GM21381 (cell line): ENCODE measurements at regions not wholly inside any gene's neighbourhood (a gene's known extent, or its start where the extent isn't known, plus 50 kb on each side); places are given as distances from the start of the nearest gene placed in this dataset.

Source experiments
- ATAC-seq: cut with Tn5 transposase; IDR thresholded peaks from one replicate; pipeline ENCODE4 v1.9.1; 2021; ENCODE audit warnings: mild to moderate bottlenecking, moderate library complexity; ENCODE audit not compliant: unreplicated experiment

DNA sequence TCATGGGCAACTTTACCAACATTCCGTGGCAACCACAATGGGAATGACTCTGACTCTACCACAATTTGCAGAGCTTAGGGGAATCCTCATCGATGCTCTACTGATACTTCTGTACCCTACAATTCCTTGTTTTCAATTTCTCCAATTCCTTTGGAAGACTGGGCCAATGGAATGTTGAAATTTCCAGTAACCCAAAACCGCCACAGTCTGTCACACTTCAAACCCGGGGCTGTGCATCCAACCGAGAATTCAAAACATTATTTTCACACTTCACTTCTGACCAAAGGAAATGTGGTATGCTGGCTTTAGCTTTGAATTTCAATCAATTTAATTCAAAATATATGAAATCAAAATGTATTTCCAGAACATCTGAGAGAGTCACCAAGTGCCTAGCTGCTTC, 951.4 kb downstream of the VRK1 start:
- no peak for ATAC-seq

- ATAC-seq, result no peak
These were observed 960.3 kb downstream of the VRK1 start for GRCh38 chr14:97757491-97757890.

DNA sequence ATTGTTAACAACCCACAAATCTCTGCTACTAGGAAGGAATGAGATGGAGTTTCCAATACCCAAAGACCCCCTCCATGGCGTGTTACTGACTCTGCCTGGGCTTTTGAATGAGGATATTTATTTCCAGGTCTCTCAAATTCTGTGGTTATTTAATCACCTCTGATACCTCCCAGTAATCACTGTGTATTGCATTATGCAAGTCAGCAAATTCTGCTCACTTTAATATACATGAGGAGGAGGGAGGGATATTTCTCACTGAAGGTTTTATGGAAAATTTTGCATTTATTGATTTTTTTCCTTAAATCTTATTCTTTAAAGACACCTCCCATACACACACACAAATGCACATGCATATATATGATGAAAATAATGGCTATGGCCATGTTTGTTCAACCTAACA, 962.9 kb downstream of the VRK1 start:
- ATAC-seq, result no peak

GRCh38 chr14:97762386-97762785, 965.2 kb downstream of the VRK1 start:
- ATAC-seq, result no peak

DNA sequence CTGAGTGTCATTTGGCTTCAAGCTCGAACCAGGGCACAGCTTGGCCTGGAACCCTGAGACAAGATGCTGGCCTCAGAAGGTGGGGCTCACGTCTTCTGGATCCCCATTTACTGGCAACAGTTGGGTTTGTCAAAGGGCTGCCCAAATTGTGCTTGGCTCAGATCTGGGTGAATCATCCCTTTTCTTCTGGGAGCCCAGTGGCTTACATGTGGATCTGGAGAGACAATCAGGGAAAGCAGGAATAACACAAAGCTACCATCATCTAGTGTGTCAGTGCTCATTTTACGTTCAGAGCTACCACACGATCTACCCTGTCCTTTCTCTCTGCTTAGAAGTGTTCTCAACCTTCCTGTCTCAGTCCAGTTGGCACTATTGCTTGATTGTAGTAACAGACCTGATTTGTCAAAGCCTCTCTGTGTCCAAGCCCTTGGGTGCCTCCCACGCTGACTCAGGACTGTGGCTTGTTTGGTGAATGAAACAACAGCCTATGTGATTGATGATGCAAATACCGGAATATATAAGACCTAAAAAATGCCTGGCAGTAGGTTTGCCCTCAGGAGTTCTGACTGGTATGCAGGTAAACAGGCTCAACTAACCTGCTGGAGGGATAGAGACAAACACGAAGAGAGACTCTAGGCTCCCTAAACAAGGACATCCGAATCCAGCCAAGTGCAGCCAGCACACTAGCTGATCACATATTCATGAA, 974.3 kb downstream of the VRK1 start:
- ATAC-seq, result no peak

- ATAC-seq, result no peak
These were observed 976.4 kb downstream of the VRK1 start for GRCh38 chr14:97773598-97773997.

GRCh38 chr14:97776890-97777558, 979.8 kb downstream of the VRK1 start:
- ATAC-seq, result no peak

DNA sequence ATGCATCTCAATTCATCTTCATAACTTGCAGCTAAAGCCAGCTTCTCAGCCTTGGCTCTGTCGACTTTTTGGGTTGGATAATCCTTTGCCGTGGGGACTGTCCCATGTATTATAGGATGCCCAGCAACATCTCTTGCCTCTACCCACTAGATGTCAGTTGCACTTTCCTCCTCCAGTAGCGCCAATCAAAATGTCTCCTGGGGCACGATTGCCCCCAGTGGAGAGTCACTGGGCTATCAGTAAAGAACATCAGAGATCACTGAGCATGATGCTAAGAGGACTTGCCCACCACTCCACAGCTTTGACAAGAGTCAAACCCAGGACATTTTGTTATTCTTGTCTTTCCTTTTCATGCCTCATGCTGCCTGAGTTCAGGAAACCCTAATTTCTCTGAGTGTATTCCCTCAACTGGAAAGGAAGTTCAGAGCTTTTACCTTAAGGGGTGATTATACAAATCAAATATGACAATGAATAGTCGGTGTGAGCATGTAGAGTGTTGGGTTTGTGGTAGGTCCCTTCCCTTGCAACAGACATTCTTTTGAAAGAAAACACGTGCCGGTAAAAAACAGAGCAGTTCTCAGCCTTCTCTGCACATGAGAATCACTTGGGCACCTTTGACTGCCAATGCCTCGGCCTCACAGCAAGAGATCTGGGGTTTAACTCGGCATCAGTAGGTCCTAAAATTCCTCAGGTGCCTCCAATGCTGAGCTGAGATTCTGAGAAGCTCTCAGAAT, 980.6 kb downstream of the VRK1 start:
- ATAC-seq, result no peak

DNA sequence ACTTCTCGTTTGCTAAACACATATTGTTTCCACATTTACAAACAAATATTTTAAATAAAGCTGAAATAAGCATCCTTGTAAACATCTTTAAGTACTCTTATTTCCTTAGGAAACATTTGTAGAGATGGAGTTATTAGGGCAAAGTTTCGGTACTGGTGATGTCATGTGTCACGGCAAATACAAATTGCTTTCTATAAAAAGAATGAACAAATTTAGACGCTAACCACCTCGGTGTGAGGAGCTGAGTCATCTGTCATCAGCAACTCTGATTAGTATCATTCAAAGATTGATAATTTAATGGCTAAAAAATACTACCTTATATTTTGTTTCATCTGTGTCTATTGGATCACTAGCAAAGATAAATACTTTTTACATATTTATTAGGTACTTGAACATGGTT, 982.0 kb downstream of the VRK1 start:
- ATAC-seq, result no peak

GRCh38 chr14:97780804-97781203, 983.6 kb downstream of the VRK1 start:
- no peak for ATAC-seq

DNA sequence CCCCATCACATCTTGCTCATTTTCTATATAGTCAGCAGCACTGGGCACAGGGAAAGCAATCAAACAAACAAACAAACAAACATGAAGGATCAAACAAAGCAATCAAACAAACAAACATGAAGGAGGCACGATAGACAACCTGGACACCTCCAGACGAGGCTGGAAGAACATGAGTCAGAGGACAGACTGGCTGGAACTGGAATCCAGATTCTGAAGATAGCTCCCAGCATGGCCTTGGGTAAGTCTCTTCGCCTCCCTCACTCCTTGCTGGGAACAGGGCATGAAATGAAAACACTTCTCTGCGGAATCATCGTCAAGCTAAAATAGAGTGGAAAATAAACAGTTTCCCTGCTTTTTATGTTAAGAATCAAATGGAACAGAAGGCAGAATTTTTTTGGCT, 984.8 kb downstream of the VRK1 start:
- ATAC-seq, result no peak

GRCh38 chr14:97782871-97783414, 985.8 kb downstream of the VRK1 start:
- no peak for ATAC-seq

- no peak for ATAC-seq
These were observed 988.3 kb downstream of the VRK1 start for GRCh38 chr14:97785495-97785894.

- no peak for ATAC-seq
These were observed 991.2 kb downstream of the VRK1 start for GRCh38 chr14:97788364-97788763.

DNA sequence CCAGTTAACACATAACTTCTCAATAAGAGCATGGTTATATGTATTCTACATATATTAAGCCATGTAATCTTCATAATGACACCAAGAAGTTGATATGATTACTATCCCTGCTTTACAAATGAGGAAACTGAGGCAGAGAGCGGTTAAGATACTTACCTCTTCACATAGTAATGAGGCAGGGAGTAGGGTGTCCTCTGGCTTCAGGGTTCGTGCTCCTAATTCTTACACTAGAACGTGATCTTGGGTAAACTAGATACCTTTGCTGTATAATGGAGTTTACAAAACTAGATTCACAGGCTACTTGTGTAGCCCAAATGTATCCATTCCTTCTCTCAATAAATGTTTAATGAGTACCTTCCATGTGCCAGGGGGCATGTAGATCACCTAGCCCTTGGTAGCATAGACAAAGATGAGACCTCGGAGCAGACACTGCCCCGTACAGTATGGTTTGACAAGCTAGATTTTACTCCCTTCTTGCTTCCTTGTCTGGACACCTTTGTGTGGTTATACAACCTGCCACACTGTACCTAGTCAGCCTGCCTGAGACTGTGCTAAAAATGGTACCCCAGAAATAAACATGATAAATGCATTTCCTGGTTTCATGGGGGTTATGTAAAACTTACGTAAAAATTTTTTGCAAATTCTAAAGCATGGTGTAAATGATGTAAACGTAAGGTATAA, 991.8 kb downstream of the VRK1 start:
- ATAC-seq, result no peak

DNA sequence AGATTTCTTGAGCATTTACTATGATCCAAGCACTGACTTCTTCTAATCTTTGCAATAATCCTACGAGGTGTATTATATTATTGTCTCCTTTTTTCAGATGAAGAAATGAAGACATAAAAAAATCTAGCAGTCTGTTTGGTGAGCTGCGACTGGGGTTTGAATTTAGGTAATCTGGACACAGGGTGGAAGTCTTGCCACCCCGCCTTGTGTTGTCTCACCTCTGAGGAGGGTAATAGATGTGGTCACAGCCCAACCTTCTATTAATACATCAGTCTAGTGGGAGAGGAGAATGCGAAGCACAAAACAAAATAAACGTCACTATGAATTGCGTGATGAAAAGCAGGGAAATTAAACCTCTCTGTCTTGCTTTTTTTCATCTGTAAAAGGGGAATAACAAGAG, 993.9 kb downstream of the VRK1 start:
- ATAC-seq, result no peak

- ATAC-seq, result no peak
These were observed 994.7 kb downstream of the VRK1 start for GRCh38 chr14:97791906-97792305.

DNA sequence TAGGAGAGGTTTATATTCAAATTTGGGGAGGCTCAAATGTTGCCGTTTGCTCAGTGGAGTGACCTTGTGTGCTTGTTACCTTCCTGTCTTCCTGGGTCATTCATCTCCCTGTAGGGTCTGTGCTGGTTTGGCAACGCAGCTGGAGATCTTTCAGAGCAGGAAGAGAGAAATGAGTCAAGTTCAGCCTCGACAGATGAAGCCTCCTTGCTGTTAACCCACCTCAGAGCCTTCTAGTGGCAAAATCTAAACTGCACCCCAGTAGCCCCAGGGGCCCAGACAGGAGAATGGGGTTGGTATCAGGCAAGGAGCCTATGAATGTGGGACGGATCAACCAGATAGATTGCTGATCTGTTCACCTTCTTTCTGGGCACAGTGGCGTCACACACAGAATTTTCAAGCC, 999.3 kb downstream of the VRK1 start:
- no peak for ATAC-seq

- no peak for ATAC-seq
These were observed 1001.0 kb downstream of the VRK1 start for GRCh38 chr14:97798176-97798575.

DNA sequence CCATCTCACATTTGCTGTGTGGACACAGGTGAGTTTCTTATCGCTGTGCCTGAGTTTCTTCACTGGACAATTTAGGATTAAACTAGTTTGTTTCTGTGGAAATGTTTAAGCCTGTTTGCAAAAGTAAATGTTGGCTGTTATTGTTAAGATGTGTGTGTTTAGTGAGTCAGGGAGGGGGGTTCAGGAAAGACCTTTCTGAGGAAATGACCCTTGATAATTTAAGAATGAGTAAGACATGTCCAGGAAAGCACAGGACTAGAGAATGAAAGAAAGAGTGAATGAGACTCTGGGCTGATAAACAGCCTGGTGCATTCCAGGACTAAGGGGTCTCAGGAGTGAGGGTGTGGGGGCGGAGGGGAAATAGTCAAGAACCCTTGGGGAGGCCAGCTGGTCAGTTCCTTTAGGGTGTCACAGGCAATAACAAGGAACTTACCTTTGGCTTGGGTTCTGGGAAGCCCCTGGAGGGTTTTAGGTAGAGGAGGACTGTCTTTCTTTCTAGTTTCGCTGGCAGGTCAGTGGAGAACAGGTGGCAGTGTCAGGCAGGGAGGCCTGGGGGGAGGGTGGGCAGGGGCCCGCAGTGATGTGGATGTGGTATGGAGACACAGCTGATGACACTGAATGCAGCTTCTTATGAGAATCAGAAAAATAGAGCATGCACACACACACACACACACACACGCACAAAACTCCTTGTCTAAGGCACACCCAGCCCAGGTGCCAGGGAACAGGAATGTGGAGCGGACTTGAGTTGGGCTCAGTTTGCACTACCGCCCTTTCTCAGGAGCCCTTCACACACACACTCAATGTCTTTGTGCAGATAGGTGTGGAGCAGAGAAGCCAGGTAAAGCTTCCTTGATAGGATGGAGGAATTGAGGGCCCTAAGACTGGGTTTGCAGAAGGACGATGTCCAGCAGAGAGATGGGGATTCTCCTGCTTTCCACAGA, 1005.5 kb downstream of the VRK1 start:
- ATAC-seq, result no peak
